NCI-H82 treated with DMSO at 0.1 percent for 48 hours (cell line): ENCODE measurements at regions not wholly inside any gene's neighbourhood (a gene's known extent, or its start where the extent isn't known, plus 50 kb on each side); places are given as distances from the start of the nearest gene placed in this dataset.
"Not testable (repeated sequence)": the region's sequence is repeated elsewhere in the genome, so short reads cannot be mapped to it uniquely, and the experiment has no call there.

Source experiments
- DNase-seq: peaks from one replicate; lab custom pipeline; 2025; ENCODE audit not compliant: unreplicated experiment; lab: John Stamatoyannopoulos, UW

GRCh38 chr10:33039181-33039580 lies 81.2 kb upstream of the ITGB1 start:
- no peak for DNase-seq

DNA sequence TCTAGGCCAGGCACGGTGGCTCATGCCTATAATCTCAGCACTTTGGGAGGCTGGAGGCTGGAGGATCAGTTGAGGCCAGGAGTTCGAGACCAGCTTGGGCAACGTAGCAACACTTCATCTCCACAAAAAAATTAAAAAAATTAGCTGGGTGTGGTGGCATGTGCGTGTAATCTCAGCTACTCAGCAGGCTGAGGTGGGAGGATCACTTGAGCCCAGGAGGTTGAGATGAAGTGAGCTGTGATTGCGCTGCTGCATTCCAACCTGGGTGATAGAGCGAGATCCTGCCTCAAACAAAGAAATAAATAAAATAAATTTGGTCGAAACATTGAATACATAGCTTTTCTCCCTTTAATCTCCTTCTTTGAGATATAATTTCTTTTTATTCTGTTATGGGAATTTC lies 80.6 kb upstream of the ITGB1 start:
- DNase-seq: no peak

DNA sequence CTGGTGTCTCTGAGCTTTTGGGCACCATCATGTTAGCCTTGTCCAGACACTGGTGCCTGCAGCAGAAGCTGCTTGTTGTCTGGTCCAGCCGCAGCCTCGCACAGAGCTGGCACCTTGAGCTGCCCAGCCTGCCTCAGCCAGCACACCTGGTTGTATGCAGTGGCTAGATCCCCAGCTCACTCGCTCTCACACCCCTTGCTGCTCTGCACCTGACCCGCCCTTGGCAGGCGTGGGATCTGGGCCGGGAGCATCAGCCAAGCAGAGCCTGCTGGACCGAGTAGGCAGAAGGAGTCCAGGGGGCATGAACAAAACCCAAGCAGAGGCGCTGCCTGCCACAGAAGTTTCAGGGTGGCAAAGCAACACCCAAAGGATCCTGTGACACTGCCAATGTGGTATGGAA lies 79.7 kb upstream of the ITGB1 start:
- no peak for DNase-seq

DNA sequence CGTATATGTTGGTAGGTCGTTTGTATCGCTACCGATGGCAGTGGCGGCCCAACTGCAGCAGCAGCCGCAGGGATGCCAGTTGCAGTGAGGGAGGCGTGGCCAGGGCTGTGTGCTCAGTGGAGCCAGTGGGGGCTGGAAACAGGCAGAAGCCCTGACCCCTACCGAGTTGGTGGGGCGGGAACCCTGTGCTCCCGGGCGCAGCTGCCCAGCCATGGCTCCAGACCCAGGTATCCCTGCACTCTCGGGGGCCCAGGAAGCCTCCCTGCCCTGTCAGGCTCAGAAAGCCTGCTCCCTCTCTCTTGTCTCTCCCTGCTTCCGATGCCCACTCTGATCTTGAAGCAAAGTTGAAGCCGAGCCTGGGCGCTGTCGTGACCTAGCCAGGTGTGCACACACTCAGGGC lies 78.6 kb upstream of the ITGB1 start:
- DNase-seq: no peak

GRCh38 chr10:33035411-33035810 lies 77.4 kb upstream of the ITGB1 start:
- no peak for DNase-seq

DNA sequence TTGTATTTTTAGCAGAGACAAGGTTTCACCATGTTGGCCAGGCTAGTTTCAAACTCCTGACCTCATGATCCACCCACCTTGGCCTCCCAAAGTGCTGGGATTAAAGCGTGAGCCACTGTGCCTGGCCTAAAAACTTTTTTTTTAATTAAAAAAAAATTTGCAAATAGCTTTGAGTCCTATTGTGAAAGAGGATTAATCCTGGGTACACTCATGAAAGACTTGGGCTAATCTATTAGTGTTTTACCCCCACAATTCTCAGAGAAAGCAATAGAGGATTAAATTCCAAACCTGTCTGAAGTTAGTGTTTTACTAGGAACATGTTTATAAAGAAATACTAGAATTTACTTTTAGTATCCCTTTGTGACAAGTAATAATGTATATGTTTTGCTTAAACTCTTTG lies 76.9 kb upstream of the ITGB1 start:
- DNase-seq: no peak

- no peak for DNase-seq
These were observed 74.7 kb upstream of the ITGB1 start for GRCh38 chr10:33032654-33033151.

- no peak for DNase-seq
These were observed 74.0 kb upstream of the ITGB1 start for GRCh38 chr10:33031815-33032653.

- DNase-seq: no peak
These were observed 73.1 kb upstream of the ITGB1 start for GRCh38 chr10:33031171-33031570.

- not testable (repeated sequence) for DNase-seq
These were observed 70.5 kb upstream of the ITGB1 start for GRCh38 chr10:33028515-33028914.

- no peak for DNase-seq
These were observed 69.1 kb upstream of the ITGB1 start for GRCh38 chr10:33027088-33027487.

GRCh38 chr10:33026422-33026821 lies 68.4 kb upstream of the ITGB1 start:
- DNase-seq: no peak

DNA sequence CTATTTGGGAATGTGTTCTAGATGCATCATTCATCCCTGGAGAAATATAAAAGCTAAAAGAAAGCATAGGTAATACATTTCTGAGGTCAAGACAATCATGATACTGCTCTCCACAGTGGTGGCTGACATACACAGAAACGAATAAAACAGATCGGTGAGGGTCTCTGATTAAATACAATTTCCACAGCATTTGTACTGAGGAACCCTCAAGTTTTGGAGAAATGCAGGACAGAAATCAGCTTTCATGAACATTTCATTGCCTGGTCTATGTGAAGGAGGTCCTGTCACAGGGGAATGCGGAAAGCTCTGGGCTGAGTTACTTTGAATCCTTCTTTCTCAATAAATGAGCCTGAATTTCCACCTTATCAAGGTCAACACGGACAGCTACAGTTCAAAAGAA lies 67.9 kb upstream of the ITGB1 start:
- DNase-seq: no peak

DNA sequence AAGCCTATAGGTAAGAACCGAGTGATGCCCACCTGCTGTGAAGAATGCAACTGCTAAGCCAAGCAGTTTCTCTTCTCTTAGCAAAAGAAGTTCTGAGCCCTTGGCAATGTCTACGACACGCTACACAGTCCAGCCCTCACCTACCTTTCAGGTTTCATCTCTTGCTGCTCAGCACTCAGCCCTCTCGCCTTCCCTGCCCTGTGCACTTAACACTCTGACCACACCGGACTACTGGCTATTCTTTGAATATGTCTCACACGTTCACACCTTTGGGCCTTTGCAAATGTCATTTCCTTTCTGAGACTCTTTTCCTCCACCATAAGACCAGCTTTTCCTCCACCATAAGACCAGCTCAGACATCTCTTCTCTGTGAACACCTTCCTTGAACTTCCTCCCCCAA lies 67.0 kb upstream of the ITGB1 start:
- DNase-seq: no peak

DNA sequence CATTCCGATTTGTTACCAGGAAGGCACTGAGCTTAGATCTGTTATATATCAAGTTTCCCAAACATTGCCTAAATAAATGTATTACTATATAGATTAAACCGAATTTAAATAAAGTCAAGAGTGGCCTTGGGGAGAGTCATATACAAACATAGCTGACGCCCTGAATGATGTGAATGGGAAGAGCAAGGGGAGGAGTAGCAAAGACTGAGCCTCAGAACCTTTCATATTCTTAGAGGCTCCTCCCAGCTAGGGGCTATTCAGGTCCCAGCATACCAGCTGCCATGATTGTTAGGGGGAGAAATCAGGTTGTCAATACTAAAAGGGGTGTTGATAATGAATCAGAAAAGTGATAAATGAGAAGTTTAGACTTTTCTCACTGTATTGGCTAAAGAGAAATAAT lies 64.7 kb upstream of the ITGB1 start:
- DNase-seq: no peak

DNA sequence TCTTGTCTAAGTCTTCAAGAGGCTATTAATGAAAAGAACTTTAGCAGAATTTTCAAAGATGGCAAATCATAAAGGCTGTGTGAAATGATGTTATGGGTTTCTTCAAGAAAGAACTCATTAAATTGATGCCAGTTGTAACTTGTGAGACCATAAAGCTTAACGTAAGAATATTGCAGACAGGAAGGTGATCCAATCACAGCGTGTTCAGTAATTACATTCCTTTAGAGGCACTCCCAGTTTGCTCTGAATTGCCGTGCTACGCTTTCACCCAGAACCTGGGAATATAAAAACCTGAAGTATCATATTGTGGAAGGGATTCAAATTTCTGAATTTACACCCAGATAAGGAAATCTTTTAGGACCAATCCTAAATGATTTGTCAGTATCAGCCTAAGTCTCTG lies 64.1 kb upstream of the ITGB1 start:
- no peak for DNase-seq

DNA sequence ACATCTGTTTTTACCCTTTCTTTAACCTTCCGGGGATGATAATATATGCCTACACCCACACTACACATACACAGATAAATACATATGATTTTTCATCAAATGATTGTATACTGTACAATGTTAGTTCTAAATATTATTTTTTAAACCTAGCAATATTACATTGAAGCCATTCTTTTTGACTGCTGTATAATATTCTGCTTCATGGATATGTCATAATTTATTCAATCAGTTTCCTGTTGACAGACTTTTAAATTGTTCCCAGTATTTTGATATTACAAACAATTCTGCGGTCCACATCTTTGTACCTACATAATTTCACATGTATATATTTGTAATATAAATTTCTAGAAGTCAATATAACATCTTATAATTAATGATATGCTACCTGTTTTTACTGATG lies 59.0 kb upstream of the ITGB1 start:
- no peak for DNase-seq

- DNase-seq: no peak
These were observed 57.9 kb upstream of the ITGB1 start for GRCh38 chr10:33015761-33016547.

DNA sequence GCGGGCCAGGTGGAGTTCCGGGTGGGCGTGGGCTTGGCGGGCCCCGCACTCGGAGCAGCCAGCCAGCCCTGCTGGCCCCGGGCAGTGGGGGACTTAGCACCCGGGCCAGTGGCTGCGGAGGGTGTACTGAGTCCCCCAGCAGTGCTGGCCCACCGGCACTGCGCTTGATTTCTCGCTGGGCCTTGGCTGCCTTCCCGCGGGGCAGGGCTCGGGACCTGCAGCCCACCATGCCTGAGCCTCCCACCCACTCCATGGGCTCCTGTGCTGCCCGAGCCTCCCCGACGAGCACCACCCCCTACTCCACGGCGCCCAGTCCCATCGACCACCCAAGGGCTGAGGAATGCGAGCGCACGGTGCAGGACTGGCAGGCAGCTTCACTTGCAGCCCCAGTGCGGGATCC lies 55.3 kb upstream of the ITGB1 start:
- not testable (repeated sequence) for DNase-seq

DNA sequence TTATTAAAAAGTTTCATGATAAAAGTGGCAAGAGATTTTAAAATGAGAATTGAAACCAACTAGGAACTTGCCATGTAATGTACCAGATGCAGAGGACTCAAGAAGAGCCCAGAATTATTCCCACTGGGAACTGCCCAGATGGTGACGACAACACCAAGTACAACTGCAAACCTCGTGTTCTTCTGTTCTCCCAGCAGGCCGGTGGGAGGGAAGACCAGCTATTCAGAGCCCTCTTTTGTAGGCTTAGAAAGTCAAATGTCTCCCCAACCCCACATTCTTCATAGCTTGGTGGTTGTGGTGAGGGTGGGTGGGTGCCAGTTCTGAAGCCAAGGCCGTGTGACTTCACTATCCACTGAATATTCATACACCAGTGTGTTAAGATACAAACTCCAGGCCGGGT lies 54.3 kb upstream of the ITGB1 start:
- no peak for DNase-seq

DNA sequence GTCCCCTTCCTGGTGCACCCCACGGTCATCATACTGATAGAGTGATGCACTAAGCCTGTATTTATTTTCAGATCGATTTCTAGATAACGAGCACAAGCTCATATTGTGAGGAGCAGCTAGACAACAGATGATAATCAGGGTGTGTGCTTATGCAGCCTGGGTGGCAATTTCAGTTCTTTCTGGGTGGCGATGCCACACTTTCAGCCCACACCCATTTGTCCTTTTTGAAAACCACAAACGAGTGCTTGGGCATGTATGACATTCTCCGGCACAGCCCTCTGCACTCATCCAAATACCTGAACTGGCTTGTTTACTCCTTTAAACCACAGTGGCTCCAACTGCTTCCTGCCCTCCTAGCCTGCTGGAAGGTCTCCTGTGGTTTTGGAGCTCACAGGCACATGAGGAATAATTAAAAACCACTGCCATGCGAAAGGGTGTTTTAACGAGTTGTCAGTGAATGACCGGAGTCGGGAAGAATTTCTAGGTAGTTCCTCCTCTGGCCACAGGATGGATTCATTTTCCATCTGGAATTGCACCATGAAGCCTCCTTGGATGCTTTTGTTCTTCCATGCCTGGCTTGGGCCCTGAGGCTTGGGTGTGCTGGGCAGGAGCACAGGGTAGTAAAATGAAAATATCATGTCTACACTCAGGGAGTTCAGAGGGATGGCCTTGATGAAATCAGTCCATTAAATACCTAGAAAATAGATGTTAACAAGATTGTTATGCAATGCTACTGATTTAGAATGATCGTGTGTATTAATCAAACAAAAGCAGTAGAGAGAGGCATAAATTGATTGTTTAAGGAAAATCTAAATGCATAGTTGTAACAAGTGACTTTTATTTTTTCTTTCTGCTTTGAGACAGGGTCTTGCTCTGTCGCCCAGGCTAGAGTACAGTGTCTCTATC lies 52.4 kb upstream of the ITGB1 start:
- no peak for DNase-seq
